GM19324 (cell line): ENCODE measurements at regions not wholly inside any gene's neighbourhood (a gene's known extent, or its start where the extent isn't known, plus 50 kb on each side); places are given as distances from the start of the nearest gene placed in this dataset.
"Not testable (repeated sequence)": the region's sequence is repeated elsewhere in the genome, so short reads cannot be mapped to it uniquely, and the experiment has no call there.

Experiments
- ATAC-seq: cut with Tn5 transposase; IDR thresholded peaks from one replicate; pipeline ENCODE4 v1.9.1; 2021; ENCODE audit warnings: mild to moderate bottlenecking, moderate library complexity; ENCODE audit not compliant: unreplicated experiment, low FRiP score

- no peak for ATAC-seq
These were observed 1100.6 kb upstream of the CITED2 start for GRCh38 chr6:140475086-140475485.

- no peak for ATAC-seq
These were observed 1090.3 kb upstream of the CITED2 start for GRCh38 chr6:140464720-140465119.

GRCh38 chr6:140463312-140463710 lies 1088.9 kb upstream of the CITED2 start:
- ATAC-seq, result no peak

- no peak for ATAC-seq
These were observed 1088.2 kb upstream of the CITED2 start for GRCh38 chr6:140462453-140463311.

- ATAC-seq, result no peak
These were observed 1087.6 kb upstream of the CITED2 start for GRCh38 chr6:140462076-140462452.

- ATAC-seq, result no peak
These were observed 1085.8 kb upstream of the CITED2 start for GRCh38 chr6:140460267-140460666.

- ATAC-seq, result no peak
These were observed 1084.8 kb upstream of the CITED2 start for GRCh38 chr6:140459209-140459608.

- ATAC-seq, result no peak
These were observed 1071.8 kb upstream of the CITED2 start for GRCh38 chr6:140446241-140446640.

GRCh38 chr6:140445474-140446004 lies 1071.1 kb upstream of the CITED2 start:
- ATAC-seq, result no peak

GRCh38 chr6:140443112-140443511 lies 1068.7 kb upstream of the CITED2 start:
- not testable (repeated sequence) for ATAC-seq

- ATAC-seq, result no peak
These were observed 1066.8 kb upstream of the CITED2 start for GRCh38 chr6:140441256-140441655.

GRCh38 chr6:140440223-140440835 lies 1065.9 kb upstream of the CITED2 start:
- ATAC-seq, result no peak

GRCh38 chr6:140438346-140438735 lies 1063.9 kb upstream of the CITED2 start:
- no peak for ATAC-seq

GRCh38 chr6:140437619-140438345 lies 1063.3 kb upstream of the CITED2 start:
- no peak for ATAC-seq

GRCh38 chr6:140436023-140436811 lies 1061.8 kb upstream of the CITED2 start:
- no peak for ATAC-seq

- no peak for ATAC-seq
These were observed 1060.3 kb upstream of the CITED2 start for GRCh38 chr6:140434761-140435160.

GRCh38 chr6:140433072-140433471 lies 1058.6 kb upstream of the CITED2 start:
- ATAC-seq, result no peak

GRCh38 chr6:140427842-140428241 lies 1053.4 kb upstream of the CITED2 start:
- ATAC-seq, result no peak

- ATAC-seq, result no peak
These were observed 1040.6 kb upstream of the CITED2 start for GRCh38 chr6:140414966-140415620.

- ATAC-seq, result no peak
These were observed 1028.6 kb upstream of the CITED2 start for GRCh38 chr6:140403020-140403419.
